ENCODE measurements at regions not wholly inside any gene's neighbourhood (a gene's known extent, or its start where the extent isn't known, plus 50 kb on each side); places are given as distances from the start of the nearest gene placed in this dataset.

GRCh38 chr10:78514459-78514858 lies 480.8 kb downstream of the RPS24 start:
- no peak for DNase-seq (ENCODE audit: low spot score)

- no peak for DNase-seq (ENCODE audit: low spot score)
Measured at GRCh38 chr10:78515038-78515872, 481.6 kb downstream of the RPS24 start.

GRCh38 chr10:78515873-78516153 lies 482.1 kb downstream of the RPS24 start:
- no peak for DNase-seq (ENCODE audit: low spot score)

- DNase-seq (ENCODE audit: low spot score): no peak
Measured at GRCh38 chr10:78516236-78516635, 482.6 kb downstream of the RPS24 start.

GRCh38 chr10:78516756-78517155 lies 483.1 kb downstream of the RPS24 start:
- DNase-seq (ENCODE audit: low spot score): no peak

- DNase-seq (ENCODE audit: low spot score): no peak
Measured at GRCh38 chr10:78518224-78518623, 484.6 kb downstream of the RPS24 start.

GRCh38 chr10:78520737-78521430 lies 487.2 kb downstream of the RPS24 start:
- DNase-seq (ENCODE audit: low spot score): peak; percentile 49

GRCh38 chr10:78523453-78523852 lies 489.8 kb downstream of the RPS24 start:
- no peak for DNase-seq (ENCODE audit: low spot score)

GRCh38 chr10:78524342-78524741 lies 490.7 kb downstream of the RPS24 start:
- DNase-seq (ENCODE audit: low spot score): no peak

GRCh38 chr10:78524941-78525340 lies 491.3 kb downstream of the RPS24 start:
- DNase-seq (ENCODE audit: low spot score): no peak

- DNase-seq (ENCODE audit: low spot score): no peak
Measured at GRCh38 chr10:78526347-78526746, 492.7 kb downstream of the RPS24 start.

- DNase-seq (ENCODE audit: low spot score): no peak
Measured at GRCh38 chr10:78527296-78527695, 493.6 kb downstream of the RPS24 start.

- DNase-seq (ENCODE audit: low spot score): no peak
Measured at GRCh38 chr10:78528749-78529204, 495.1 kb downstream of the RPS24 start.

GRCh38 chr10:78529262-78529661 lies 495.6 kb downstream of the RPS24 start:
- no peak for DNase-seq (ENCODE audit: low spot score)

- no peak for DNase-seq (ENCODE audit: low spot score)
Measured at GRCh38 chr10:78531088-78531487, 497.4 kb downstream of the RPS24 start.

- no peak for DNase-seq (ENCODE audit: low spot score)
Measured at GRCh38 chr10:78532480-78533042, 498.9 kb downstream of the RPS24 start.

GRCh38 chr10:78533098-78533497 lies 499.4 kb downstream of the RPS24 start:
- DNase-seq (ENCODE audit: low spot score): no peak

- no peak for DNase-seq (ENCODE audit: low spot score)
Measured at GRCh38 chr10:78533776-78534175, 500.1 kb downstream of the RPS24 start.

GRCh38 chr10:78535716-78536218 lies 502.1 kb downstream of the RPS24 start:
- no peak for DNase-seq (ENCODE audit: low spot score)

GRCh38 chr10:78537018-78537417 lies 503.4 kb downstream of the RPS24 start:
- DNase-seq (ENCODE audit: low spot score): no peak

- DNase-seq (ENCODE audit: low spot score): no peak
Measured at GRCh38 chr10:78539247-78539766, 505.6 kb downstream of the RPS24 start.

- DNase-seq (ENCODE audit: low spot score): no peak
Measured at GRCh38 chr10:78540355-78541076, 506.9 kb downstream of the RPS24 start.

Measured in H4 (cell line).